H1 (cell line): ENCODE measurements at regions not wholly inside any gene's neighbourhood (a gene's known extent, or its start where the extent isn't known, plus 50 kb on each side); places are given as distances from the start of the nearest gene placed in this dataset.

Experiments
- CTCF ChIA-PET: fragments of 300-600 bp; sonication (Branson Sonifier 250); formaldehyde crosslinking; loops from one replicate; lab custom pipeline; 2021; ENCODE audit not compliant: partially characterized antibody; lab: Charles Lee
- POLR2A ChIA-PET: fragments of 300-600 bp; sonication (Branson Sonifier 250); formaldehyde crosslinking; loops from one replicate; lab custom pipeline; 2021; ENCODE audit warnings: inconsistent platforms; ENCODE audit not compliant: partially characterized antibody; lab: Charles Lee
- DNase-seq, 2 experiments: peaks; one replicate each; pipeline versions ENCODE4 v3.0.0 to v3.0.0-alpha.2; 2010 to 2022; ENCODE audit warnings: low spot score in 2 of 2, low read depth in 1 of 2, mixed read lengths in 1 of 2
- FAIRE-seq: peaks from 2 replicates; lab custom pipeline; 2011; peaks lifted over from hg19 to GRCh38; lab: Jason Lieb, UNC
- H2AFZ ChIP-seq: 2 replicates; pipeline ENCODE4 v1.8.1; 2012; ENCODE audit warnings: low read length, inconsistent platforms
- H2AK5ac ChIP-seq: 2 replicates; pipeline ENCODE4 v1.6.1; 2013; ENCODE audit warnings: low read depth, low read length
- H2BK120ac ChIP-seq: replicated peaks from 2 replicates; pipeline ENCODE3; 2013; ENCODE audit warnings: low read depth, low read length, inconsistent platforms
- H2BK12ac ChIP-seq: 2 replicates; pipeline ENCODE4 v1.6.1; 2013; ENCODE audit warnings: low read depth, low read length
- H2BK15ac ChIP-seq: 2 replicates; pipeline ENCODE4 v1.6.1; 2013; ENCODE audit warnings: low read length
- H2BK20ac ChIP-seq: 2 replicates; pipeline ENCODE4 v1.6.1; 2013; ENCODE audit warnings: low read length
- H2BK5ac ChIP-seq: 2 replicates; pipeline ENCODE4 v1.6.1; 2013; ENCODE audit warnings: low read depth, low read length
- H3K14ac ChIP-seq: 2 replicates; pipeline ENCODE4 v1.6.1; 2013; ENCODE audit warnings: inconsistent platforms; ENCODE audit not compliant: insufficient read length
- H3K18ac ChIP-seq: 2 replicates; pipeline ENCODE4 v1.6.1; 2013; ENCODE audit warnings: low read length; ENCODE audit errors: extremely low read depth
- H3K23ac ChIP-seq: 2 replicates; pipeline ENCODE4 v1.6.1; 2013; ENCODE audit warnings: inconsistent platforms; ENCODE audit not compliant: insufficient read length
- H3K23me2 ChIP-seq: 2 replicates; pipeline ENCODE4 v1.6.1; 2013; ENCODE audit warnings: low read depth, low read length
- H3K27ac ChIP-seq: 2 replicates; pipeline ENCODE4 v1.6.1; 2011; ENCODE audit warnings: low read depth, low read length, inconsistent platforms
- H3K27me3 ChIP-seq, 4 experiments: replicated peaks in 1 of 4; 1 replicate in 1 of 4; 2 replicates in 3 of 4; pipeline versions ENCODE4 v1.6.1 to v1.8.1; 2011 to 2013; ENCODE audit warnings: low read length in 3 of 4, mild to moderate bottlenecking in 3 of 4, inconsistent platforms in 2 of 4, mixed read lengths in 2 of 4, moderate library complexity in 1 of 4; ENCODE audit not compliant: control insufficient read depth in 3 of 4, insufficient read depth in 3 of 4; ENCODE audit errors: extremely low read depth in 1 of 4
- H3K36me3 ChIP-seq, 4 experiments: 2 replicates each; pipeline versions ENCODE4 v1.6.1 to v1.8.1; 2011 to 2013; ENCODE audit warnings: mild to moderate bottlenecking in 4 of 4, low read length in 3 of 4, moderate library complexity in 2 of 4, control low read depth in 1 of 4, inconsistent platforms in 1 of 4; ENCODE audit not compliant: insufficient read depth in 4 of 4, control insufficient read depth in 2 of 4
- H3K4ac ChIP-seq: replicated peaks from 2 replicates; pipeline ENCODE3; 2013; ENCODE audit warnings: low read length, low read depth, mixed read lengths, inconsistent platforms; ENCODE audit not compliant: insufficient read length
- H3K4me1 ChIP-seq, 4 experiments: replicated peaks in 1 of 4; 1 replicate in 1 of 4; 2 replicates in 3 of 4; pipeline versions ENCODE4 v1.6.1 to v1.8.1; 2011 to 2013; ENCODE audit warnings: low read length in 3 of 4, inconsistent platforms in 2 of 4, mixed read lengths in 1 of 4; ENCODE audit not compliant: insufficient read depth in 4 of 4, control insufficient read depth in 3 of 4
- H3K4me2 ChIP-seq, 2 experiments: 2 replicates each; pipeline versions ENCODE4 v1.6.1 to v1.8.1; 2011 to 2013; ENCODE audit warnings: low read depth in 2 of 2, low read length in 2 of 2, control low read depth in 1 of 2, inconsistent platforms in 1 of 2, mild to moderate bottlenecking in 1 of 2; ENCODE audit not compliant: insufficient read depth in 1 of 2
- H3K4me3 ChIP-seq, 4 experiments: fragments of 200-600, 300-600 bp in 1 of 4; sonication (generic), shearing (Covaris generic), sonication (Bioruptor Twin) in 1 of 4; 2 replicates each; pipeline versions ENCODE4 v1.5.1 to v1.8.1; 2011 to 2016; ENCODE audit warnings: low read length in 4 of 4, low read depth in 3 of 4, control low read depth in 2 of 4, inconsistent platforms in 2 of 4, mild to moderate bottlenecking in 2 of 4, mixed read lengths in 1 of 4, moderate library complexity in 1 of 4; ENCODE audit not compliant: insufficient read depth in 2 of 4; ENCODE audit errors: extremely low read depth in 1 of 4
- H3K56ac ChIP-seq: replicated peaks from 2 replicates; pipeline ENCODE3; 2013; ENCODE audit warnings: low read depth, mild to moderate bottlenecking, mixed read lengths, low read length, inconsistent platforms; ENCODE audit not compliant: insufficient read length
- H3K79me1 ChIP-seq: 2 replicates; pipeline ENCODE4 v1.6.1; 2013; ENCODE audit warnings: low read depth, low read length, control low read depth
- H3K79me2 ChIP-seq, 2 experiments: 2 replicates each; pipeline versions ENCODE4 v1.6.1 to v1.8.1; 2012 to 2013; ENCODE audit warnings: low read length in 2 of 2, mild to moderate bottlenecking in 2 of 2, inconsistent platforms in 1 of 2; ENCODE audit not compliant: insufficient read depth in 2 of 2, control insufficient read depth in 1 of 2
- H3K9ac ChIP-seq, 4 experiments: replicated peaks in 1 of 4; 1 replicate in 1 of 4; 2 replicates in 3 of 4; pipeline versions ENCODE4 v1.6.1 to v1.8.1; 2011 to 2013; ENCODE audit warnings: low read depth in 3 of 4, low read length in 3 of 4, control low read depth in 2 of 4, mild to moderate bottlenecking in 2 of 4, moderate library complexity in 2 of 4, inconsistent platforms in 1 of 4; ENCODE audit errors: extremely low read depth in 1 of 4
- H3K9me3 ChIP-seq, 2 experiments: 2 replicates each; pipeline versions ENCODE4 v1.6.1 to v1.8.1; 2012 to 2013; ENCODE audit warnings: mild to moderate bottlenecking in 2 of 2, moderate library complexity in 2 of 2, control low read depth in 1 of 2, inconsistent platforms in 1 of 2, low read depth in 1 of 2, low read length in 1 of 2, mixed read lengths in 1 of 2; ENCODE audit not compliant: insufficient read depth in 2 of 2
- H4K20me1 ChIP-seq, 2 experiments: replicated peaks in 1 of 2; 2 replicates each; pipeline versions ENCODE3 to v1.8.1; 2011 to 2013; ENCODE audit warnings: inconsistent platforms in 2 of 2, low read length in 2 of 2, mild to moderate bottlenecking in 1 of 2; ENCODE audit not compliant: insufficient read depth in 2 of 2, control insufficient read depth in 1 of 2
- H4K5ac ChIP-seq: 2 replicates; pipeline ENCODE4 v1.6.1; 2013; ENCODE audit warnings: low read length, low read depth, mixed read lengths, inconsistent platforms; ENCODE audit not compliant: insufficient read length
- H4K8ac ChIP-seq: 2 replicates; pipeline ENCODE4 v1.8.0; 2013; ENCODE audit warnings: mild to moderate bottlenecking, moderate library complexity, low read length, inconsistent platforms; ENCODE audit not compliant: insufficient read depth; ENCODE audit errors: extremely low read depth
- H4K91ac ChIP-seq: replicated peaks from 2 replicates; pipeline ENCODE3; 2013; ENCODE audit warnings: low read length, mixed read lengths, inconsistent platforms; ENCODE audit not compliant: insufficient read length
- EZH2 ChIP-seq: fragments of 200-600 bp; sonication (generic); IDR thresholded peaks from 2 replicates; pipeline ENCODE4 v1.7.1; 2012; ENCODE audit warnings: low read depth, mild to moderate bottlenecking, moderate library complexity, low read length, inconsistent platforms; ENCODE audit not compliant: severe bottlenecking
- KDM1A ChIP-seq: fragments of 200-600, 300-600 bp; sonication (generic); IDR thresholded peaks from 2 replicates; pipeline ENCODE4 v1.7.1; 2016; ENCODE audit warnings: mild to moderate bottlenecking, low read length, borderline replicate concordance
- TAF7 ChIP-seq: optimal IDR thresholded peaks from 2 replicates; pipeline ENCODE3; 2011; ENCODE audit warnings: low read depth, mild to moderate bottlenecking, inconsistent platforms, low read length, moderate library complexity, borderline replicate concordance
- WGBS, 2 experiments: shearing (Covaris generic) in 1 of 2; methylation state at CpG; one replicate each; pipeline versions ENCODE4 v1.1.6 to v1.1.7; 2013 to 2015; ENCODE audit warnings: low lambda C conversion rate in 2 of 2, mixed read lengths in 2 of 2, inconsistent platforms in 1 of 2, low coverage in 1 of 2, missing lambda C conversion rate in 1 of 2; ENCODE audit not compliant: insufficient replicate concordance in 2 of 2, insufficient coverage in 1 of 2, insufficient read length in 1 of 2; ENCODE audit errors: extremely low coverage in 1 of 2, missing lambda C conversion rate in 1 of 2; 5-methylcytosine and 5-hydroxymethylcytosine counted together

- H2AK5ac ChIP-seq, result no peak overlapping the region
- no peak overlapping the region for H3K56ac ChIP-seq
- no peak overlapping the region for H4K91ac ChIP-seq
- H3K14ac ChIP-seq, result no peak overlapping the region
- H2BK20ac ChIP-seq, result no peak overlapping the region
- ChIA-PET POLR2A (no interaction called here), CTCF (interaction anchor here (1.4 kb wide), 1 partner anchor 11 kb away, joined by 4 read pairs; no protein-coding TSS in a partner anchor)
- no peak overlapping the region for H4K8ac ChIP-seq
- no peaks in the 10 kb centered on the region for H3K36me3 ChIP-seq
- H3K27me3 ChIP-seq, result no peaks in the 10 kb centered on the region
- H2BK120ac ChIP-seq, result no peak overlapping the region
- no peak overlapping the region for H3K4me3 ChIP-seq
- no peak overlapping the region for H3K27ac ChIP-seq
- no peaks in the 10 kb centered on the region for H3K79me2 ChIP-seq
- H3K9ac ChIP-seq, result no peak overlapping the region
- no peak overlapping the region for H3K23ac ChIP-seq
- no peak overlapping the region for H2AFZ ChIP-seq
- no peak overlapping the region for H2BK12ac ChIP-seq
- no peak overlapping the region for H3K4ac ChIP-seq
- no peak overlapping the region for H3K18ac ChIP-seq
- no peaks in the 10 kb centered on the region for H3K4me1 ChIP-seq
- H4K5ac ChIP-seq, result no peak overlapping the region
- DNase-seq (no peak), FAIRE-seq (no peak)
- no peak overlapping the region for H2BK15ac ChIP-seq
- no peak overlapping the region for H3K4me2 ChIP-seq
- H4K20me1 ChIP-seq, result no peaks in the 10 kb centered on the region
- WGBS, 2 experiments, result 79% methylated on average over 2 of the region's 2 CpGs; no CpG with 5 or more reads in 1 of the 2 experiments
- no peaks in the 10 kb centered on the region for H3K23me2 ChIP-seq
- no peak overlapping the region; the same call in 1 of the 2 replicates for H2BK5ac ChIP-seq
- H3K9me3 ChIP-seq, result peaks cover 0 to 7% of the 10 kb centered on the region in 2 experiments; a peak in 2 of 4 replicates
- no peaks in the 10 kb centered on the region for H3K79me1 ChIP-seq
- TF ChIP-seq EZH2, result no peak
- TF ChIP-seq KDM1A, result no peak
- TF ChIP-seq TAF7, result no peak
These were observed 1218.1 kb downstream of the GALC start for GRCh38 chr14:86774916-86775315.
